Left ventricle myocardium inferior (tissue), 1 donor: ENCODE measurements at regions not wholly inside any gene's neighbourhood (a gene's known extent, or its start where the extent isn't known, plus 50 kb on each side); places are given as distances from the start of the nearest gene placed in this dataset.

Source experiments
- DNase-seq: peaks from one replicate; pipeline ENCODE4 v3.0.0-alpha.2; 2020
- H3K27ac ChIP-seq: fragments of 200-600 bp; replicated peaks from 2 replicates; pipeline ENCODE4 v1.8.0; 2021
- H3K27me3 ChIP-seq: fragments of 200-600 bp; 2 replicates; pipeline ENCODE4 v1.8.0; 2021; ENCODE audit warnings: low read depth
- H3K36me3 ChIP-seq: fragments of 200-600 bp; 2 replicates; pipeline ENCODE4 v1.8.0; 2021
- H3K4me1 ChIP-seq: fragments of 200-600 bp; 2 replicates; pipeline ENCODE4 v1.8.0; 2021
- H3K4me3 ChIP-seq: fragments of 200-600 bp; 2 replicates; pipeline ENCODE4 v1.8.0; 2021; ENCODE audit warnings: mild to moderate bottlenecking, moderate library complexity
- H3K9me3 ChIP-seq: fragments of 200-600 bp; replicated peaks from 2 replicates; pipeline ENCODE4 v1.8.0; 2021
- CTCF ChIP-seq: fragments of 200-600 bp; IDR thresholded peaks from 2 replicates; pipeline ENCODE4 v1.8.0; 2021; ENCODE audit warnings: antibody characterized with exemption, mild to moderate bottlenecking, borderline replicate concordance
- intact Hi-C: fragments of 100-400 bp; cut with micrococcal nuclease; formaldehyde crosslinking; loops from one replicate; pipeline ENCODE4 v1.11.0; 2022
- donor health status: DM: no; HTN: yes; CAD: no; lungs with severe emphysema.

GRCh38 chr14:51145246-51145645, 50.3 kb upstream of the TRIM9 start:
- intact Hi-C loops, result no loop called here
- no peaks in the 10 kb centered on the region for H3K9me3 ChIP-seq
- H3K27ac ChIP-seq, result no peak overlapping the region
- no peaks in the 10 kb centered on the region for H3K27me3 ChIP-seq
- no peak for TF ChIP-seq CTCF
- H3K4me1 ChIP-seq, result no peaks in the 10 kb centered on the region
- H3K36me3 ChIP-seq, result no peaks in the 10 kb centered on the region
- H3K4me3 ChIP-seq, result no peak overlapping the region
- DNase-seq, result no peak

GRCh38 chr14:51147183-51147582, 52.3 kb upstream of the TRIM9 start:
- TF ChIP-seq CTCF, result no peak
- Histone ChIP-seq H3K4me3 (no peak overlapping the region), H3K4me1 (no peaks in the 10 kb centered on the region), H3K27ac (no peak overlapping the region), H3K36me3 (no peaks in the 10 kb centered on the region), H3K9me3 (no peaks in the 10 kb centered on the region), H3K27me3 (no peaks in the 10 kb centered on the region)
- intact Hi-C loops, result no loop called here
- no peak for DNase-seq

- DNase-seq, result no peak
- TF ChIP-seq CTCF, result no peak
These were observed 60.4 kb upstream of the TRIM9 start for GRCh38 chr14:51155326-51155725.

GRCh38 chr14:51157012-51157411, 62.1 kb upstream of the TRIM9 start:
- H3K9me3 ChIP-seq, result no peaks in the 10 kb centered on the region
- H3K27me3 ChIP-seq, result no peaks in the 10 kb centered on the region
- peak; percentile 37 for TF ChIP-seq CTCF
- H3K36me3 ChIP-seq, result no peaks in the 10 kb centered on the region
- H3K27ac ChIP-seq, result no peak overlapping the region
- no peak overlapping the region for H3K4me3 ChIP-seq
- no peak for DNase-seq
- no peaks in the 10 kb centered on the region for H3K4me1 ChIP-seq
- intact Hi-C loops, result no loop called here

More at GRCh38 chr14:51155326-51155725, 60.4 kb upstream of the TRIM9 start:
- H3K36me3 ChIP-seq, result no peaks in the 10 kb centered on the region
- no peaks in the 10 kb centered on the region for H3K27me3 ChIP-seq
- no peaks in the 10 kb centered on the region for H3K4me1 ChIP-seq
- H3K4me3 ChIP-seq, result no peak overlapping the region
- H3K27ac ChIP-seq, result no peak overlapping the region
- intact Hi-C loops, result no loop called here
- no peaks in the 10 kb centered on the region for H3K9me3 ChIP-seq

- H3K9me3 ChIP-seq, result no peaks in the 10 kb centered on the region
- no peaks in the 10 kb centered on the region for H3K27me3 ChIP-seq
- no peaks in the 10 kb centered on the region for H3K36me3 ChIP-seq
- no peak for DNase-seq
- H3K4me3 ChIP-seq, result no peak overlapping the region
- H3K4me1 ChIP-seq, result no peaks in the 10 kb centered on the region
- TF ChIP-seq CTCF, result no peak
- intact Hi-C loops, result no loop called here
- no peak overlapping the region for H3K27ac ChIP-seq
These were observed 66.0 kb upstream of the TRIM9 start for GRCh38 chr14:51160871-51161270.

GRCh38 chr14:51165415-51165814, 70.5 kb upstream of the TRIM9 start:
- Histone ChIP-seq H3K9me3 (no peaks in the 10 kb centered on the region), H3K4me1 (no peaks in the 10 kb centered on the region), H3K36me3 (no peaks in the 10 kb centered on the region), H3K4me3 (no peak overlapping the region), H3K27ac (no peak overlapping the region), H3K27me3 (no peaks in the 10 kb centered on the region)
- TF ChIP-seq CTCF, result no peak
- no peak for DNase-seq
- intact Hi-C loops, result no loop called here
